Gastrocnemius medialis (tissue), 4 donors: ENCODE measurements at regions not wholly inside any gene's neighbourhood (a gene's known extent, or its start where the extent isn't known, plus 50 kb on each side); places are given as distances from the start of the nearest gene placed in this dataset.

Source experiments
- ATAC-seq, 2 donors: fragments of 150-250 bp; one replicate each; pipeline ENCODE4 v1.9.1; 2016
- DNase-seq, 2 donors: peaks; one replicate each; pipeline ENCODE4 v3.0.0-alpha.2; 2019
- H3K27ac ChIP-seq, 4 donors: fragments of 200-600 bp; sonication (generic); 1 replicate in 1 of 4; 2 replicates in 3 of 4; pipeline ENCODE4 v1.5.1; 2016 to 2018; ENCODE audit warnings: mild to moderate bottlenecking in 2 of 4, moderate library complexity in 1 of 4
- H3K27me3 ChIP-seq, 3 donors: fragments of 200-600 bp; sonication (generic) in 2 of 3; 1 replicate in 1 of 3; 2 replicates in 2 of 3; pipeline versions ENCODE4 v1.5.1 to v1.6.0; 2016 to 2019; ENCODE audit warnings: mild to moderate bottlenecking in 1 of 3, moderate library complexity in 1 of 3
- H3K36me3 ChIP-seq, 2 donors: fragments of 200-600 bp; sonication (generic) in 1 of 2; one replicate each; pipeline ENCODE4 v1.5.1; 2017 to 2018
- H3K4me1 ChIP-seq, 2 donors: fragments of 200-600 bp; sonication (generic) in 1 of 2; one replicate each; pipeline ENCODE4 v1.5.1; 2016 to 2017; ENCODE audit warnings: mild to moderate bottlenecking in 2 of 2
- H3K4me3 ChIP-seq, 4 donors: fragments of 200-600 bp; sonication (generic) in 3 of 4; 1 replicate in 1 of 4; 2 replicates in 3 of 4; pipeline ENCODE4 v1.5.1; 2016 to 2019; ENCODE audit warnings: mild to moderate bottlenecking in 2 of 4
- H3K9me3 ChIP-seq, 3 donors: fragments of 200-600 bp; sonication (generic) in 2 of 3; 1 replicate in 1 of 3; 2 replicates in 2 of 3; pipeline ENCODE4 v1.5.1; 2016 to 2019
- POLR2A ChIP-seq, 2 donors: fragments of 450-650 bp; IDR thresholded peaks; one replicate each; pipeline ENCODE4 v1.6.1; 2017; ENCODE audit warnings: antibody characterized with exemption in 2 of 2, mild to moderate bottlenecking in 2 of 2, moderate library complexity in 2 of 2
- in situ Hi-C, 4 donors: fragments of 200-750 bp; cut with MboI; loops; one replicate each; pipeline versions ENCODE4 v1.15.0 to v1.8.0; 2017; ENCODE audit warnings: low sequenced_read_pairs in 4 of 4
- intact Hi-C: fragments of 100-400 bp; cut with DNase I; formaldehyde crosslinking; loops from one replicate; pipeline ENCODE4 v1.15.1; 2023; ENCODE audit warnings: low total_unique reads
- TF ChIP-seq, protein P1 (sequence below), 5 experiments: fragments of 450-650 bp in 3 of 5; fragments of 200-600 bp in 2 of 5; sonication (generic) in 2 of 5; IDR thresholded peaks in 4 of 5; conservative IDR thresholded peaks in 1 of 5; 1 replicate in 4 of 5; 2 replicates in 1 of 5; pipeline ENCODE4 v1.5.1; 2016 to 2019; ENCODE audit warnings: antibody characterized with exemption in 5 of 5, mild to moderate bottlenecking in 3 of 5, moderate library complexity in 3 of 5

DNA sequence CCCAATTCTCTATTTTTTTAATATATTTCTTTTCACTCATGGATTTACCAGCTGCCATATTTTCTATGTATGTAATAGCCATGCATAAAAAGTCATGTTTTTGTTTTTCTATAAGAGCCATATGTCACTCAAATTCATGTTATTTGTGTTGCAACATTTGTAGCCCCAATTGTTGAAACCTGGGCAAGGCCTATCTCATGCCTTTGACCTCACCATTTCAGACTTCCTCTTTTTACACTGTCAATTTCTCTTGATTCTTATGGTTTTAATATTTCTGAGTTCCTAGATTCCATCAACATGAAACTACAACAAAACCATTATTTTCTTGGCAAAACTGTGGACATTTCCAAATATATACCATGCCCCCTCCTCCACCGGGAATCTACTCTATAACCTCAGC, 647.5 kb downstream of the C12orf50 start:
- Histone ChIP-seq H3K27me3 (no peaks in the 10 kb centered on the region), H3K4me1 (no peaks in the 10 kb centered on the region), H3K4me3 (no peak overlapping the region), H3K36me3 (no peaks in the 10 kb centered on the region), H3K27ac (no peak overlapping the region), H3K9me3 (no peaks in the 10 kb centered on the region)
- TF ChIP-seq, protein P1, sequence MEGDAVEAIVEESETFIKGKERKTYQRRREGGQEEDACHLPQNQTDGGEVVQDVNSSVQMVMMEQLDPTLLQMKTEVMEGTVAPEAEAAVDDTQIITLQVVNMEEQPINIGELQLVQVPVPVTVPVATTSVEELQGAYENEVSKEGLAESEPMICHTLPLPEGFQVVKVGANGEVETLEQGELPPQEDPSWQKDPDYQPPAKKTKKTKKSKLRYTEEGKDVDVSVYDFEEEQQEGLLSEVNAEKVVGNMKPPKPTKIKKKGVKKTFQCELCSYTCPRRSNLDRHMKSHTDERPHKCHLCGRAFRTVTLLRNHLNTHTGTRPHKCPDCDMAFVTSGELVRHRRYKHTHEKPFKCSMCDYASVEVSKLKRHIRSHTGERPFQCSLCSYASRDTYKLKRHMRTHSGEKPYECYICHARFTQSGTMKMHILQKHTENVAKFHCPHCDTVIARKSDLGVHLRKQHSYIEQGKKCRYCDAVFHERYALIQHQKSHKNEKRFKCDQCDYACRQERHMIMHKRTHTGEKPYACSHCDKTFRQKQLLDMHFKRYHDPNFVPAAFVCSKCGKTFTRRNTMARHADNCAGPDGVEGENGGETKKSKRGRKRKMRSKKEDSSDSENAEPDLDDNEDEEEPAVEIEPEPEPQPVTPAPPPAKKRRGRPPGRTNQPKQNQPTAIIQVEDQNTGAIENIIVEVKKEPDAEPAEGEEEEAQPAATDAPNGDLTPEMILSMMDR (IDR thresholded peaks at IDR 0.05 in 4 of 5, conservative IDR thresholded peaks at IDR 0.05 in 1 of 5): no peak
- no peak for TF ChIP-seq POLR2A (IDR thresholded peaks at IDR 0.05)
- DNase-seq (no peak), ATAC-seq (no peak)
- intact Hi-C loops: no loop called here
- in situ Hi-C loops: loop anchor here in 1 of 4 donors (25.0 kb wide), 1 partner anchor 94 kb away; no protein-coding TSS in a partner anchor

DNA sequence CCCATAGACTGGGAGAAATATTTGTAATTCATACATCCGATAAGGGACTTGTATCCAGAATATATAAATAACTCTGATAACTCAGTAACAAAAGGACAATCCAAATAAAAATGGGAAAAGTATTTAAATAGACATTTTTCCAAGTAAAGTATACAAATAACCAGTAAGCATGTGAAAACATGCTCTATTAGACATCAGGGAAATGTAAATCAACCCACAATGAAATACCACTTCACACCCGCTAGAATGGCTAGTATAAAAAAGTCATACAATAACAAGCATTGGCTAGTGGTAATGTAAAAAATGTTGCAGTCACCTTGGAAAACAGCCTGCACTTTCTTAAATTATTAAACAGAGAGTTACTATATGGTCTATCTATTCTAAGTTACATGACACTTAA, 650.7 kb downstream of the C12orf50 start:
- in situ Hi-C loops: loop anchor here in 1 of 4 donors (25.0 kb wide), 1 partner anchor 91 kb away; no protein-coding TSS in a partner anchor
- no peak for ATAC-seq

DNA sequence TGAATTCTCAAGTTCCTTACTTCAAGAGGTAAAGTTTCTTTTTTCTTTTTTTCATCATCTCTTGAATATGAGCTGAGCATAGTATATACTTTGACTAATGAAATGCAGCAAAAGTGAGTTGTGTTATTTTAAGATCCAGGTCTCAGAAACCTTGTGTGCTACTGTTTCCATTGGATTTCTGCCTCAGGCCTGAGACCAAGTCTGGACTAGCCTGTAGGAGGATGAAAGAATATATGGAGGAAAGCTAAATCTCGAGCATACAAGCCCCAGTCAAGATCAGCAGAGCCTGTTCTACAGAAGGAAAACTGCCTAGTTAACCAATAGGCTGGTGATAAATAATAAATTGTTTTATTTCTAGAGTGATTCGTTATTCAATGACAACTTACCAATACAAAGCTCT, 652.5 kb downstream of the C12orf50 start:
- ATAC-seq: no peak
- in situ Hi-C loops: loop anchor here in 1 of 4 donors (25.0 kb wide), 1 partner anchor 89 kb away; no protein-coding TSS in a partner anchor
- H3K36me3 ChIP-seq: no peaks in the 10 kb centered on the region

More for the DNA sequence above, 650.7 kb downstream of the C12orf50 start:
- Histone ChIP-seq H3K27me3 (no peaks in the 10 kb centered on the region), H3K4me1 (no peaks in the 10 kb centered on the region), H3K9me3 (no peaks in the 10 kb centered on the region), H3K36me3 (no peaks in the 10 kb centered on the region), H3K27ac (no peak overlapping the region), H3K4me3 (no peak overlapping the region)
- intact Hi-C loops: no loop called here
- DNase-seq: no peak
- TF ChIP-seq, protein P1 (IDR thresholded peaks at IDR 0.05 in 4 of 5, conservative IDR thresholded peaks at IDR 0.05 in 1 of 5): no peak
- TF ChIP-seq POLR2A (IDR thresholded peaks at IDR 0.05): no peak

DNA sequence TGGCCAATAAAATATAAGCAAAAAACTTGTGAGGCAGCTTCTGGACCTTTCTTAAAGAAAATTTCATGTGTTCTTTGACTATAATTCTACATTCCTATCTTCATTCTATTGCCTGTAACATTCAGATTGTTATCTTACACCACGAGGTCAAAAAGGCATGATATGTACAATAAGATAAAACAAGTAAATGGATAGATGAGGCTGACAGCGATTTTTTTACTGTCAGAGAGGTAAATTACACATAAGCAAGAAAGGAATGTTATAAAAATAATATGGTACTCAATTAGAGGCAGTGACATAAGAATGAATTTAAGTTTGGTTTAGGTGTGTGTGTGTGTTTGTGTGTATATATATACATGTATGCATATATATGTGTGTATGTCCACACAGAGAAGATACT, 660.0 kb downstream of the C12orf50 start:
- intact Hi-C loops (no loop called here), in situ Hi-C loops (no loop called here)
- no peak for ATAC-seq
- TF ChIP-seq POLR2A (IDR thresholded peaks at IDR 0.05): no peak
- TF ChIP-seq, protein P1 (IDR thresholded peaks at IDR 0.05 in 4 of 5, conservative IDR thresholded peaks at IDR 0.05 in 1 of 5): no peak
- Histone ChIP-seq H3K4me1 (no peaks in the 10 kb centered on the region), H3K27me3 (no peaks in the 10 kb centered on the region), H3K4me3 (no peak overlapping the region), H3K36me3 (no peaks in the 10 kb centered on the region), H3K27ac (no peak overlapping the region), H3K9me3 (no peaks in the 10 kb centered on the region)
- no peak for DNase-seq

More for the DNA sequence above, 652.5 kb downstream of the C12orf50 start:
- TF ChIP-seq, protein P1 (IDR thresholded peaks at IDR 0.05 in 4 of 5, conservative IDR thresholded peaks at IDR 0.05 in 1 of 5): no peak
- no peak for TF ChIP-seq POLR2A (IDR thresholded peaks at IDR 0.05)
- Histone ChIP-seq H3K27me3 (no peaks in the 10 kb centered on the region), H3K4me3 (no peak overlapping the region), H3K27ac (no peak overlapping the region), H3K9me3 (no peaks in the 10 kb centered on the region), H3K4me1 (no peaks in the 10 kb centered on the region)
- intact Hi-C loops: no loop called here
- DNase-seq: no peak

DNA sequence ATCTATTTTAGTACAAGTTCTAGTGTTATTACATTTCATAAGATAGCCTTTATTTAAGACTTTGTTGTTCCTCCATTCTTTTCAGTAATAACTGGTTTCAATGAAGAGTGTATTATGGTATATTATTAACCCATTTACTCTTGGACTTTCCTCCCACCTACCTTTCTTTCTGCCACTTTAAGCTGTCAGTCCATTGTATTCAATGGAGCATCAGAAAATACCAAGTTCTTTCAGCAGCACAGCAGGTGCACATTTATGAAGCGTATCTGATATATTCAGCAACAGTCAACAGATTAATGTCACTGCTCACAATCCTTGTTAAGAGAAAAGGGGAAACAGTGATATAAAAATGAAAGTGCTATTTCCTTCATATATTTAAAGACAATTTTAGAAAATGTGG, 660.9 kb downstream of the C12orf50 start:
- no peak overlapping the region for H3K4me3 ChIP-seq
- TF ChIP-seq POLR2A (IDR thresholded peaks at IDR 0.05): no peak
- TF ChIP-seq, protein P1 (IDR thresholded peaks at IDR 0.05 in 4 of 5, conservative IDR thresholded peaks at IDR 0.05 in 1 of 5): no peak
- H3K9me3 ChIP-seq: no peaks in the 10 kb centered on the region
- no peaks in the 10 kb centered on the region for H3K4me1 ChIP-seq
- intact Hi-C loops: no loop called here
- in situ Hi-C loops: no loop called here
- no peaks in the 10 kb centered on the region for H3K36me3 ChIP-seq
- H3K27ac ChIP-seq: no peak overlapping the region
- H3K27me3 ChIP-seq: no peaks in the 10 kb centered on the region
- DNase-seq (no peak), ATAC-seq (no peak)
